Ascending aorta (tissue), 2 donors: ENCODE measurements at regions not wholly inside any gene's neighbourhood (a gene's known extent, or its start where the extent isn't known, plus 50 kb on each side); places are given as distances from the start of the nearest gene placed in this dataset.

ENCODE experiments used
- DNase-seq, 2 donors: peaks; one replicate each; pipeline ENCODE4 v3.0.0-alpha.2; 2019; ENCODE audit warnings: low spot score in 2 of 2
- H3K27ac ChIP-seq, 2 donors: fragments of 200-600 bp; sonication (generic); one replicate each; pipeline ENCODE4 v1.5.1; 2016 to 2017; ENCODE audit warnings: mild to moderate bottlenecking in 1 of 2
- H3K27me3 ChIP-seq: fragments of 200-600 bp; sonication (generic); one replicate; pipeline ENCODE4 v1.5.1; 2017
- H3K36me3 ChIP-seq, 2 donors: fragments of 200-600 bp; sonication (generic); one replicate each; pipeline ENCODE4 v1.5.1; 2016
- H3K4me1 ChIP-seq, 2 donors: fragments of 200-600 bp; sonication (generic); one replicate each; pipeline ENCODE4 v1.5.1; 2016 to 2017; ENCODE audit warnings: mild to moderate bottlenecking in 1 of 2
- H3K4me3 ChIP-seq, 2 donors: fragments of 200-600 bp; sonication (generic); one replicate each; pipeline ENCODE4 v1.5.1; 2016 to 2017; ENCODE audit warnings: mild to moderate bottlenecking in 1 of 2
- H3K9me3 ChIP-seq, 2 donors: fragments of 200-600 bp; sonication (generic); one replicate each; pipeline ENCODE4 v1.5.1; 2016
- intact Hi-C: fragments of 100-400 bp; cut with DNase I; formaldehyde crosslinking; loops from one replicate; pipeline ENCODE4 v1.15.1; 2023
- TF ChIP-seq, protein P1 (sequence below), 3 experiments: fragments of 200-600 bp in 2 of 3; fragments of 450-650 bp in 1 of 3; sonication (generic) in 2 of 3; IDR thresholded peaks; one replicate each; pipeline ENCODE4 v1.5.1; 2016 to 2019; ENCODE audit warnings: antibody characterized with exemption in 3 of 3, mild to moderate bottlenecking in 1 of 3, moderate library complexity in 1 of 3

DNA sequence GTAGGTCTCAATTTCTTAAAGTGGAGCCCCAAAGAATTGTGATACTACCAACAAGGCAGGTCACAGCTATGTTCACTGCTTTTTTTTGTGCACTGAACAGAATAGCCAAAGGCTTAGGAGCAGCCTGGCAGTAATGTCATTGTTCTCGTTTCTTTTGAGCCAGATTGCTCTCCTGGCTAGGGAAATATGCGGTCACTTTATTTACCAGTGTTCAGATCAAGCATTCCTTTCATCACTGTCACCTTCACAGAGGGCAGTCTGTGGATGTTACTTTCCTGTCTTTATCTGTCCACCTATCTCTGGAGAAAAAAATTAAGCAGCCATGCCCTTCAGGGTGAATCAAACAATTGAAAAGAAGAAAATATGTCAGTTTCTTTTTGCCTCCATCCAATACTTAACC, 159.6 kb downstream of the BTG1 start:
- intact Hi-C loops, result loop anchor here (5.0 kb wide), 2 partner anchors 76 to 129 kb away; no protein-coding TSS in a partner anchor
- H3K36me3 ChIP-seq, result no peaks in the 10 kb centered on the region
- H3K27ac ChIP-seq, result peak overlapping the region; percentile 62 to 64
- peaks cover 8 to 19% of the 10 kb centered on the region in 2 donors for H3K4me1 ChIP-seq
- H3K9me3 ChIP-seq, result no peaks in the 10 kb centered on the region
- H3K27me3 ChIP-seq, result no peaks in the 10 kb centered on the region
- TF ChIP-seq, protein P1, sequence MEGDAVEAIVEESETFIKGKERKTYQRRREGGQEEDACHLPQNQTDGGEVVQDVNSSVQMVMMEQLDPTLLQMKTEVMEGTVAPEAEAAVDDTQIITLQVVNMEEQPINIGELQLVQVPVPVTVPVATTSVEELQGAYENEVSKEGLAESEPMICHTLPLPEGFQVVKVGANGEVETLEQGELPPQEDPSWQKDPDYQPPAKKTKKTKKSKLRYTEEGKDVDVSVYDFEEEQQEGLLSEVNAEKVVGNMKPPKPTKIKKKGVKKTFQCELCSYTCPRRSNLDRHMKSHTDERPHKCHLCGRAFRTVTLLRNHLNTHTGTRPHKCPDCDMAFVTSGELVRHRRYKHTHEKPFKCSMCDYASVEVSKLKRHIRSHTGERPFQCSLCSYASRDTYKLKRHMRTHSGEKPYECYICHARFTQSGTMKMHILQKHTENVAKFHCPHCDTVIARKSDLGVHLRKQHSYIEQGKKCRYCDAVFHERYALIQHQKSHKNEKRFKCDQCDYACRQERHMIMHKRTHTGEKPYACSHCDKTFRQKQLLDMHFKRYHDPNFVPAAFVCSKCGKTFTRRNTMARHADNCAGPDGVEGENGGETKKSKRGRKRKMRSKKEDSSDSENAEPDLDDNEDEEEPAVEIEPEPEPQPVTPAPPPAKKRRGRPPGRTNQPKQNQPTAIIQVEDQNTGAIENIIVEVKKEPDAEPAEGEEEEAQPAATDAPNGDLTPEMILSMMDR (IDR thresholded peaks at IDR 0.05), result no peak
- no peak overlapping the region for H3K4me3 ChIP-seq
- no peak for DNase-seq

DNA sequence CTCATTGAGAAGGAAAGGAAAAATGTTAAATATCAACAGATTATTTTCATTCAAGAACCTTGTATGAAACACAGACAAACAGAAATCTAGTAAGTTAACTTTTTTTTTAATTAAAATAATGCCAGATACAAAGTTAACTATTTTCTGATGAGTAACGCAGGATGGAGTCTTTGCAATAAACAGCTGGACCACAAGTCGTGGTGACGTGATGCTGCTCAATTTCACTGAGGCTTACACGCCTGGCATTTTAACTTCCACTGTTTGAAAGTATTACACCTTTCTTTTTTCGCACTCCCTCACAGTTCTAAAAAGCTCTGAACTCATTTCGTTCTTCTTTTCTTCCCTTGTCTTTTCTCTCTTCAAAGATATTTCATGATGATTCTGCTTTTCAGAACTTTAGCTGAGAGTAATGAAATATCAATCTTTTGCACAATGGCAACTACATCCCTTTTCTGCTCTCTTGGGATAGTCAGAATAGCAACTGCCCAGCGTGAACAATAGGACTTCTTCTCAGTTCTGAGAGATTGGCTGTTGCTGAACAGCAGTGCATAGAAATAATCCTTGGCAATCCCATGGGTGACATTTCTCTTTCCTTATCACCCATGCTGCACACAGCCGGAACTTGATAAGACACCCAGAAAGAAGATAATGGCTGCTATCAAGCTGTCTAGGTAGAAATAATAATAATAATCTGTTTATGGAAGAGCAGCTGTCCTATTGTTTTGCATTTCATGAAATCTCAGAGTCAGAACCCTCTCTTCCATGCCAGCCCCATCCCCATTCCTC, 160.5 kb downstream of the BTG1 start:
- no peaks in the 10 kb centered on the region for H3K9me3 ChIP-seq
- H3K36me3 ChIP-seq, result no peaks in the 10 kb centered on the region
- H3K27me3 ChIP-seq, result no peaks in the 10 kb centered on the region
- peak overlapping the region; percentile 62 to 64 for H3K27ac ChIP-seq
- H3K4me3 ChIP-seq, result no peak overlapping the region
- peaks cover 8 to 19% of the 10 kb centered on the region in 2 donors for H3K4me1 ChIP-seq
- TF ChIP-seq, protein P1 (IDR thresholded peaks at IDR 0.05), result no peak
- intact Hi-C loops, result loop anchor here (5.0 kb wide), 2 partner anchors 77 to 128 kb away; no protein-coding TSS in a partner anchor
- no peak for DNase-seq

GRCh38 chr12:91984556-91984955, 161.1 kb downstream of the BTG1 start:
- Histone ChIP-seq H3K4me3 (no peak overlapping the region), H3K9me3 (no peaks in the 10 kb centered on the region), H3K27me3 (no peaks in the 10 kb centered on the region), H3K4me1 (peaks cover 8 to 19% of the 10 kb centered on the region in 2 donors), H3K36me3 (no peaks in the 10 kb centered on the region), H3K27ac (peak overlapping the region; percentile 57 to 64)
- DNase-seq, result no peak
- TF ChIP-seq, protein P1 (IDR thresholded peaks at IDR 0.05), result no peak
- intact Hi-C loops, result no loop called here

DNA sequence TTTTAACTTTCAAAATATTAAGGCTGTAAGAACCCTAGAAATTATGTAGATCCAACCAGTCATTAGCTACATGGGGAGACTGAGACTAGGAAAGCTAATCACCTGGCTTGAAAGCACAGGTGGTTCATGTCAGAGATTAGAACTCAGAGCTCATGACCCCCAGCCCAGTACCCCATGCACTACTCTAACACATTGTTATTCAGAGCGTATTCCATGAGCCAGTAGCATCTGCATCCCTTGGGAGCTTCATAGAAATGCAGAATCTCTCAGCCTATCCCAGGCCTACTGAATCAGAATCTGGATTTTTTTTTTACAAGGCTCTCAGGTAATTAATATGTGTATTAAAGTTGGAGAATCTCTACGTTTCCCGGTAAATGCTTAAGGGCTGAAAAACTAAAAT, 161.7 kb downstream of the BTG1 start:
- TF ChIP-seq, protein P1 (IDR thresholded peaks at IDR 0.05), result no peak
- intact Hi-C loops, result no loop called here
- Histone ChIP-seq H3K4me3 (no peak overlapping the region), H3K9me3 (no peaks in the 10 kb centered on the region), H3K27me3 (no peaks in the 10 kb centered on the region), H3K36me3 (no peaks in the 10 kb centered on the region), H3K4me1 (peaks cover 8 to 19% of the 10 kb centered on the region in 2 donors), H3K27ac (peak overlapping the region; percentile 57 to 64)
- DNase-seq, result no peak

- H3K27ac ChIP-seq, result peak overlapping the region; percentile 37 to 38
- no peaks in the 10 kb centered on the region for H3K9me3 ChIP-seq
- TF ChIP-seq, protein P1 (IDR thresholded peaks at IDR 0.05), result no peak
- H3K4me1 ChIP-seq, result peaks cover 8 to 21% of the 10 kb centered on the region in 2 donors
- no peak overlapping the region for H3K4me3 ChIP-seq
- H3K27me3 ChIP-seq, result no peaks in the 10 kb centered on the region
- no peak for DNase-seq
- intact Hi-C loops, result no loop called here
- no peaks in the 10 kb centered on the region for H3K36me3 ChIP-seq
These were observed 162.7 kb downstream of the BTG1 start for GRCh38 chr12:91982946-91983345.
